Gastrocnemius medialis (tissue), 4 donors: ENCODE measurements at regions not wholly inside any gene's neighbourhood (a gene's known extent, or its start where the extent isn't known, plus 50 kb on each side); places are given as distances from the start of the nearest gene placed in this dataset.

Experiments used
- ATAC-seq, 2 donors: fragments of 150-250 bp; one replicate each; pipeline ENCODE4 v1.9.1; 2016
- DNase-seq, 2 donors: peaks; one replicate each; pipeline ENCODE4 v3.0.0-alpha.2; 2019
- H3K27ac ChIP-seq, 4 donors: fragments of 200-600 bp; sonication (generic); 1 replicate in 1 of 4; 2 replicates in 3 of 4; pipeline ENCODE4 v1.5.1; 2016 to 2018; ENCODE audit warnings: mild to moderate bottlenecking in 2 of 4, moderate library complexity in 1 of 4
- H3K27me3 ChIP-seq, 3 donors: fragments of 200-600 bp; sonication (generic) in 2 of 3; 1 replicate in 1 of 3; 2 replicates in 2 of 3; pipeline versions ENCODE4 v1.5.1 to v1.6.0; 2016 to 2019; ENCODE audit warnings: mild to moderate bottlenecking in 1 of 3, moderate library complexity in 1 of 3
- H3K36me3 ChIP-seq, 2 donors: fragments of 200-600 bp; sonication (generic) in 1 of 2; one replicate each; pipeline ENCODE4 v1.5.1; 2017 to 2018
- H3K4me1 ChIP-seq, 2 donors: fragments of 200-600 bp; sonication (generic) in 1 of 2; one replicate each; pipeline ENCODE4 v1.5.1; 2016 to 2017; ENCODE audit warnings: mild to moderate bottlenecking in 2 of 2
- H3K4me3 ChIP-seq, 4 donors: fragments of 200-600 bp; sonication (generic) in 3 of 4; 1 replicate in 1 of 4; 2 replicates in 3 of 4; pipeline ENCODE4 v1.5.1; 2016 to 2019; ENCODE audit warnings: mild to moderate bottlenecking in 2 of 4
- H3K9me3 ChIP-seq, 3 donors: fragments of 200-600 bp; sonication (generic) in 2 of 3; 1 replicate in 1 of 3; 2 replicates in 2 of 3; pipeline ENCODE4 v1.5.1; 2016 to 2019
- POLR2A ChIP-seq, 2 donors: fragments of 450-650 bp; IDR thresholded peaks; one replicate each; pipeline ENCODE4 v1.6.1; 2017; ENCODE audit warnings: antibody characterized with exemption in 2 of 2, mild to moderate bottlenecking in 2 of 2, moderate library complexity in 2 of 2
- in situ Hi-C, 4 donors: fragments of 200-750 bp; cut with MboI; loops; one replicate each; pipeline versions ENCODE4 v1.15.0 to v1.8.0; 2017; ENCODE audit warnings: low sequenced_read_pairs in 4 of 4
- intact Hi-C: fragments of 100-400 bp; cut with DNase I; formaldehyde crosslinking; loops from one replicate; pipeline ENCODE4 v1.15.1; 2023; ENCODE audit warnings: low total_unique reads
- TF ChIP-seq, protein P1 (sequence below), 5 experiments: fragments of 450-650 bp in 3 of 5; fragments of 200-600 bp in 2 of 5; sonication (generic) in 2 of 5; IDR thresholded peaks in 4 of 5; conservative IDR thresholded peaks in 1 of 5; 1 replicate in 4 of 5; 2 replicates in 1 of 5; pipeline ENCODE4 v1.5.1; 2016 to 2019; ENCODE audit warnings: antibody characterized with exemption in 5 of 5, mild to moderate bottlenecking in 3 of 5, moderate library complexity in 3 of 5

DNA sequence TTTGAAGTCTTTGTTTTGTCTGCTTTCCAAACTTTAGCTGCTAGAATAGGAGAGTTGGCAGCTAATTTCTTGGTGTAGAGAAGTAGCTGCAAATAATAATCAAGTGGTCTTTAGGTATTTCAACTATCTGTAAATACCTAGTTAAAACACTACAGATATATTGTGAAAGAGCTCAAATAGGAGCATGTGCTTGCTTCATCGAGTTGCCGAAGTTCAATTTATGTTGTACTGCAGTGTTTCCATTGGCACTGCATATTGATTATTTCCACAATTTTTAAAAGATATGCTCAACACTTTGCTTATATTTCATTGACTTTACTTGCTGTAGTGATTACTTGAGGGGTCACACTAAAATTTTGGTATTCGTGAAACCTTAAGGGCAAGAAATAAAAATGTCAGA, 131.6 kb upstream of the BMP4 start:
- H3K9me3 ChIP-seq: no peaks in the 10 kb centered on the region
- TF ChIP-seq, protein P1, sequence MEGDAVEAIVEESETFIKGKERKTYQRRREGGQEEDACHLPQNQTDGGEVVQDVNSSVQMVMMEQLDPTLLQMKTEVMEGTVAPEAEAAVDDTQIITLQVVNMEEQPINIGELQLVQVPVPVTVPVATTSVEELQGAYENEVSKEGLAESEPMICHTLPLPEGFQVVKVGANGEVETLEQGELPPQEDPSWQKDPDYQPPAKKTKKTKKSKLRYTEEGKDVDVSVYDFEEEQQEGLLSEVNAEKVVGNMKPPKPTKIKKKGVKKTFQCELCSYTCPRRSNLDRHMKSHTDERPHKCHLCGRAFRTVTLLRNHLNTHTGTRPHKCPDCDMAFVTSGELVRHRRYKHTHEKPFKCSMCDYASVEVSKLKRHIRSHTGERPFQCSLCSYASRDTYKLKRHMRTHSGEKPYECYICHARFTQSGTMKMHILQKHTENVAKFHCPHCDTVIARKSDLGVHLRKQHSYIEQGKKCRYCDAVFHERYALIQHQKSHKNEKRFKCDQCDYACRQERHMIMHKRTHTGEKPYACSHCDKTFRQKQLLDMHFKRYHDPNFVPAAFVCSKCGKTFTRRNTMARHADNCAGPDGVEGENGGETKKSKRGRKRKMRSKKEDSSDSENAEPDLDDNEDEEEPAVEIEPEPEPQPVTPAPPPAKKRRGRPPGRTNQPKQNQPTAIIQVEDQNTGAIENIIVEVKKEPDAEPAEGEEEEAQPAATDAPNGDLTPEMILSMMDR (IDR thresholded peaks at IDR 0.05 in 4 of 5, conservative IDR thresholded peaks at IDR 0.05 in 1 of 5): no peak
- TF ChIP-seq POLR2A (IDR thresholded peaks at IDR 0.05): no peak
- H3K36me3 ChIP-seq: no peaks in the 10 kb centered on the region
- H3K27ac ChIP-seq: no peak overlapping the region
- intact Hi-C loops (no loop called here), in situ Hi-C loops (no loop called here)
- no peaks in the 10 kb centered on the region for H3K4me1 ChIP-seq
- H3K27me3 ChIP-seq: no peaks in the 10 kb centered on the region
- DNase-seq (no peak), ATAC-seq (no peak)
- no peak overlapping the region for H3K4me3 ChIP-seq

DNA sequence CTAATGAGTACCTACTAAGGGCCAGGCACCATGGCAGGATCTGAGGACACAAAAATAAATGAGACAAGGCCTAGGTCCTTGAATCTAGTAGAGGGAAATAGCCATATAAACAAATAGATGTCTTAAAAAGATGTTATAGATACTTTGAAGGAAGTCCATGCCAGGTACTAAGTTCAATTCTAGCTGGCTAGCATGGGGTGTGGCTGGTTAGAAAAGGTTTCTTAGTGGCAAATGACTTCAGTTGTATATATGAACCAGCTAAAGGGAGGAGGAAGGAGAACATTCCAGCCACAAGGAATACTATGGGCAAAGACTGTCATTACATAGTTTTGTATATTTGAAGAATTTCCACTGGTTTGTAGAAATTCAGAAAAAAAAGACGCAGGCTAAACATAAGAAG, 133.6 kb upstream of the BMP4 start:
- H3K9me3 ChIP-seq: no peaks in the 10 kb centered on the region
- no peaks in the 10 kb centered on the region for H3K36me3 ChIP-seq
- DNase-seq (no peak), ATAC-seq (no peak)
- TF ChIP-seq POLR2A (IDR thresholded peaks at IDR 0.05): no peak
- intact Hi-C loops: no loop called here
- in situ Hi-C loops: no loop called here
- H3K4me3 ChIP-seq: no peak overlapping the region
- no peak overlapping the region for H3K27ac ChIP-seq
- no peaks in the 10 kb centered on the region for H3K27me3 ChIP-seq
- no peaks in the 10 kb centered on the region for H3K4me1 ChIP-seq

DNA sequence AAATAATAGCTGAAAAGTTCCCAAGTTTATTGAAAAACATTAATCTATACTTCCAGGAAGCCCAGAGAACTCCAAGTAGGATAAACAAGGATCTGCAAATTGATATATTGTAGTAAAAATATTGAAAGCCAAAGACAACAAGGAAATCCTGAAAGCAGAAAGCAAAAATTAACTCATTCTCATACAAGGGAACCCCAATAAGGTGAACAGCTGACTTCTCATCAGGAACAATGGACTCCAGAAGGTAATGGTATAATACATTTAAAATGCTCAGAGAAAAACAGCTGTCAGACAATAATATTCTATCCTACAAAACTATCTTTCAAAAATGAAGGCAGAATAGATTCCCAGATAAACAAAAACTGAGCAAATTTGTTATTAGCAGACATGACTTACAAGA, 138.1 kb upstream of the BMP4 start:
- Histone ChIP-seq H3K27me3 (no peaks in the 10 kb centered on the region), H3K9me3 (no peaks in the 10 kb centered on the region), H3K4me1 (no peaks in the 10 kb centered on the region), H3K27ac (no peak overlapping the region), H3K4me3 (no peak overlapping the region), H3K36me3 (no peaks in the 10 kb centered on the region)
- intact Hi-C loops (no loop called here), in situ Hi-C loops (no loop called here)
- ATAC-seq (no peak), DNase-seq (no peak)
- TF ChIP-seq, protein P1 (IDR thresholded peaks at IDR 0.05 in 4 of 5, conservative IDR thresholded peaks at IDR 0.05 in 1 of 5): no peak
- TF ChIP-seq POLR2A (IDR thresholded peaks at IDR 0.05): no peak

DNA sequence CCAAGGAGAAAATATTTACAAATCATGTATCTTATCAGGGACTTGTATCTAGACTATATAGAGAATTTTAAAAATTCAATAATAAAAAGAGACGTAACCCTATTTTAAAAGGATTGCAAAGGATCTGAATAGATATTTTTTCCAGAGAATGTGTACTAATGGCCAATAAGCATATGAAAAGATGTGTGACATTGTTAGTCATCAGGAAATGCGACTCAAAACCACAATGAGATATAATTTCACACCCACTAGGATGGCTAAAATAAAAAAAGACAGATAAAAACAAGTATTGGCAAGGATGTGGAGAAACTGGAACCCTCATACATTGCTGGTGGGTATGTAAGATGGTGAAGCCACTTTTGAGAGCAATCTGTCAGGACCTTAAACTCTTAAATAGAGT, 141.9 kb upstream of the BMP4 start:
- no peak for ATAC-seq
- H3K27ac ChIP-seq: no peak overlapping the region
- DNase-seq: no peak
- H3K27me3 ChIP-seq: no peaks in the 10 kb centered on the region
- H3K36me3 ChIP-seq: no peaks in the 10 kb centered on the region
- no peaks in the 10 kb centered on the region for H3K4me1 ChIP-seq
- in situ Hi-C loops: no loop called here
- intact Hi-C loops: no loop called here
- no peak for TF ChIP-seq POLR2A (IDR thresholded peaks at IDR 0.05)
- TF ChIP-seq, protein P1 (IDR thresholded peaks at IDR 0.05 in 4 of 5, conservative IDR thresholded peaks at IDR 0.05 in 1 of 5): no peak
- no peaks in the 10 kb centered on the region for H3K9me3 ChIP-seq
- no peak overlapping the region for H3K4me3 ChIP-seq

- H3K4me1 ChIP-seq: no peaks in the 10 kb centered on the region
- intact Hi-C loops: no loop called here
- DNase-seq: no peak
- no peak overlapping the region for H3K4me3 ChIP-seq
- no peak for ATAC-seq
- in situ Hi-C loops: no loop called here
- H3K27ac ChIP-seq: no peak overlapping the region
- no peaks in the 10 kb centered on the region for H3K9me3 ChIP-seq
- H3K27me3 ChIP-seq: no peaks in the 10 kb centered on the region
- TF ChIP-seq, protein P1 (IDR thresholded peaks at IDR 0.05 in 4 of 5, conservative IDR thresholded peaks at IDR 0.05 in 1 of 5): no peak
- TF ChIP-seq POLR2A (IDR thresholded peaks at IDR 0.05): no peak
- H3K36me3 ChIP-seq: no peaks in the 10 kb centered on the region
These were observed 145.4 kb upstream of the BMP4 start for GRCh38 chr14:54102051-54102456.
